ENCODE measurements at regions not wholly inside any gene's neighbourhood (a gene's known extent, or its start where the extent isn't known, plus 50 kb on each side); places are given as distances from the start of the nearest gene placed in this dataset.

DNA sequence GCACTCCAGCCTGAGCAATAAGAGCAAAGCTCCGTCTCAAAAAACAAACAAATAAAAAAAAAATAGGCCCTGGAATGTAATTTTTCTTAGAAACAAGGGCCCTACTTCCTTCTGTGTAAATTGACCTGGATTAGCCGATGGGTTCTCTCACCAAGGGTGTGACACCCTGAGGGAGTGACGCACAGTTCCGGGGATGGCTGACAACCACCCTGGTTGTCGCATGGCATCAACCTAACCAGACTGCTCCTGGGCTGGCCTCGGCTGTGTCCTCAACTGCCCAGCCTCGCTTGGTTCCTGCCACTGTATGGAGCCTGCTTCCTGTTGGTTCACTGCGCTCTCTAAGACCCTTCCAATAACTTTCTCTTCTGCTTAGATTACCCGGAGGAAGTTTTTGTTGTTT is 51.2 kb upstream of the SPATA31D4 start:
- TF ChIP-seq ZFX (IDR thresholded peaks at IDR 0.05): no peak
- TF ChIP-seq, protein P1, sequence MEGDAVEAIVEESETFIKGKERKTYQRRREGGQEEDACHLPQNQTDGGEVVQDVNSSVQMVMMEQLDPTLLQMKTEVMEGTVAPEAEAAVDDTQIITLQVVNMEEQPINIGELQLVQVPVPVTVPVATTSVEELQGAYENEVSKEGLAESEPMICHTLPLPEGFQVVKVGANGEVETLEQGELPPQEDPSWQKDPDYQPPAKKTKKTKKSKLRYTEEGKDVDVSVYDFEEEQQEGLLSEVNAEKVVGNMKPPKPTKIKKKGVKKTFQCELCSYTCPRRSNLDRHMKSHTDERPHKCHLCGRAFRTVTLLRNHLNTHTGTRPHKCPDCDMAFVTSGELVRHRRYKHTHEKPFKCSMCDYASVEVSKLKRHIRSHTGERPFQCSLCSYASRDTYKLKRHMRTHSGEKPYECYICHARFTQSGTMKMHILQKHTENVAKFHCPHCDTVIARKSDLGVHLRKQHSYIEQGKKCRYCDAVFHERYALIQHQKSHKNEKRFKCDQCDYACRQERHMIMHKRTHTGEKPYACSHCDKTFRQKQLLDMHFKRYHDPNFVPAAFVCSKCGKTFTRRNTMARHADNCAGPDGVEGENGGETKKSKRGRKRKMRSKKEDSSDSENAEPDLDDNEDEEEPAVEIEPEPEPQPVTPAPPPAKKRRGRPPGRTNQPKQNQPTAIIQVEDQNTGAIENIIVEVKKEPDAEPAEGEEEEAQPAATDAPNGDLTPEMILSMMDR (conservative IDR thresholded peaks at IDR 0.05): no peak
- no peak overlapping the region for H3K27ac ChIP-seq
